Activated CD8-positive, alpha-beta memory T cell treated with anti-CD3 and anti-CD28 coated beads, Interleukin-2, amount 50 U/mL, for 1 hour (primary cell): ENCODE measurements at regions not wholly inside any gene's neighbourhood (a gene's known extent, or its start where the extent isn't known, plus 50 kb on each side); places are given as distances from the start of the nearest gene placed in this dataset.

Experiments
- DNase-seq: peaks from one replicate; pipeline ENCODE4 v3.0.0-alpha.2; 2020; ENCODE audit errors: extremely low read depth

DNA sequence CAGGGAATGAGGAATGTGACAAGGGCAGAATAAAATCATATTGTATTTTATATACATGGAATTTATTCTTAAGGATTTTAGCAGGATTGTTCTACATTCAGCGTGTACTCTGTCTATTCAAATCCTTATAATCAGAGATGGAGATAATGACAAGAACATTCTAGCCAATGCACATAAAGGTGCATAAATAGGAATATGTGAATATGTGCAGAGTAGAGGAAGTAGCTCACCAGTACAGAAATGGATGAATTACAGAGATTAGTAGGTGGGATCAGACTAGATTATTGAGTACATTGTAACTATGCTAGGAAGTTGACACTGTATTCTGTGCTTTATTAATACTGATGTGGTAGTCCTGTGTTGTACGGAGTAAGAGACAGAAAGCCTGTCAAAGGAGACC lies 1308.8 kb downstream of the FAM181B start:
- DNase-seq = no peak

DNA sequence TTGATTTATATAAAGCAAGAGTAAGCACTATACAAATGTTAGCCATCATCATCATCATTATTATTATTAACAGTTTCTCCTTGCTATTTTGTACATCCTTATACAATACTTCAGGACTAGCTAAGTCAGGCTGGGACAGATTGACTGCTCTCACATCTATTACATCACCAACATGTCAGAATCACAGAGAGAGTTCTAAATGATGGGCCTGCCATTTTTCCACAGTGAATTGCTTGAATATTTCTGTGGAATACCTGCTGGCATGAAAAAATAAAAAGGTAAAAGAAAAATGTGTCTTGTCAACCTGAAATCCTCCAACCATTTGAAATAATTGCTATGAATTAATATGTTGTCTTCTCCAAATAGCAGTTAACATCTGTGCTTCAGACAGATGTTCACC lies 1311.3 kb downstream of the FAM181B start:
- no peak for DNase-seq

DNA sequence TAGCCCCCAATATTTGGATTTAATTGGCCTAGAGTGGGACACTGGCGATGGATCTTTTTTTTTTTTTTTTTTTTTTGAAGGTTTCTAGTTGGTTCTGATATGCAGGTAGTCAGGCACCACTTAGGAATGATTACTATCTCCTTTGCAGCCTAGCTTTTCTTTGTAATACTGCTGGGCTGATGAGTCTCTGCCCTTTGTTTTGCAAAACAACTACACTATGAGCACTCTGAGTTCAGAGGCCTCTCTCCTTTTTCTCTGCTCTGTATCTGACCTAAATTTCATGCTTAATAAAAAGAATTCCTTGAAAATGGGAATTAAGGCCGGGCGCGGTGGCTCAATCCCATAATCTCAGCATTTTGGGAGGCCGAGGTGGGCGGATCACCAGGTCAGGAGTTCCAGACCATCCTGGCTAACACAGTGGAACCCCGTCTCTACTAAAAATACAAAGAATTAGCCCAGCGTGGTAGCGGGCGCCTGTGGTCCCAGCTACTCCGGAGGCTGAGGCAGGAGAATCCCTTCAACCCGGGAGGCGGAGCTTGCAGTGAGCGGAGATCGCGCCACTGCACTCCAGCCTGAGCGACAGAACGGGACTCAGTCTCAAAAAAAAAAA lies 1312.3 kb downstream of the FAM181B start:
- no peak for DNase-seq

DNA sequence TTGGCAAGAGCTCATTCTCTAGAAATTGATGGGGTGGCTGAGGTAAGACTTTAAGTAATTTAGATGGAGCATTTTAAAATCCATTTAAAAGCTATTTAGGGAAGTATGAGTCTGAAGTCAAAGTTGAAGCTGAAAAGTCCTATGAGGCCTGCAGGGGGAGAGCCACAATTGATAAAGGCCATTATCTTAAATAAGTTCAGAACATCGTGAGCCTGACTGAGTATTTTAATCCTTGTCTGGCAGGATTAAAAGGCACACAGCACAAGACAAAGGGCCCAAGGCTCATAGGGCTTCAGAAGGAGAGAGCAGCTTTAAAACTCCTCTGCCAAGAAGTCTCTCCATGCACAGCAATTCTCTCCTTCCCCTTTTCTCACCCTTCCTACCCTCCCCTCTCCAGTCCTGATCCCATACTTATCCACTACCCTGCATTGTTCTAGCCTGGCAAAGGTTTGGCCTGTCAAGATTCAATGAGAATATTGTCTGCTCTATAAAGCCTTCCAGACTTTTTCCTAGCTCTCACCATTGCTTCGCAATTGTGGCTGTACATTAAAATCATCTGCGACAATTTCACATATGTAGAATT lies 1312.9 kb downstream of the FAM181B start:
- no peak for DNase-seq

DNA sequence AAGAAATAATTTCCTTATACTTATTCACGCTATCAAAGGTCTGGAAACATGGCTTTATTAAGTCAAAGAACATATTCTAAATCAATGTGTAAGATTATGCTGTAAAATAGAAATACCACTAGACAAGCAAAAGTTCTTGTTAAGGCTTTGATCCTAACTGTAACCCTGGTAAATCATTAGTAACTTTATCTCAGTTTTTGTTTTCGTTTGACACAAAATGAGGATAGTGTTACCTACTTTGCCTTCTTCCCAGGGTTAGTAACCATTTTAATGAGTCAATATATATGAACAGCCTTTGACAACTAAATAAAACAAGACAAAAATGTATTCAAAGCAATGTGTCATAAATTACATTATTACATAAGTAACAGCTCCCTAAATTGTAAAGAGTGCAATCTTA lies 1336.3 kb downstream of the FAM181B start:
- no peak for DNase-seq

DNA sequence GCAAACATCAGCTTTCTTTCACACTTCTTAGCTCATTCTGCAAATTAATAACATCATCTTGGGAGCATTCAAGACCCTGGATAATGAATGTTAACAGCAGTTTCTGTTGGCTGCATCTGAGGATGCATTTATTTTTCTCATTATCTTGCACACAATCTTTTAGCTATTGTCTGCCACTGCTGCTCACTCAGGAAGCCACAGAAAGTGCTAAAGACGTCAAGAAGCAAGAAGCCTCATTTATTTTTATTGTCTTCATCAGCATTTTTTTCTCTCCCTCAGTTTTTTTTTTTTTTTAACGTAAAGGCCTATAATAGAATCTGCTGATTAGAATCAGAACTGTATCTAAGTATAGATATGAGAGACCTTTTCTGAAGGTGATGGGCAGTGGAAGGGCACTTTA lies 1339.4 kb downstream of the FAM181B start:
- DNase-seq = no peak

DNA sequence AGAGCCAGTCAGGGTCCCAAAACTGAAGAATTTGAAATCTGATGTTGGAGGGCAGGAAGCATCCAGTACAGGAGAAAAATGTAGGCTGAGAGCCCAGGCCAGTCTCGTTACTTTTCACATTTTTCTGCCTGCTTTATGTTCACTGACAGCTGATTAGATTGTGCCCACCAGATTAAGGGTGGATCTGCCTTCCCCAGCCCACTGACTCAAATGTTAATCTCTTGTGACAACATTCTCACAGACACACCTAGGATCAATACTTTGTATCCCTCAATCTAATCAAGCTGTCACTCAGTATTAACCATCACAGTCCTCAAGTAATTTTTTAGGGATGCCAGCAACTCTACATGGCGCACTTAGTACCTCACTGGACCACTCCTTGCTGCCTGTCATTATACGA lies 1345.3 kb downstream of the FAM181B start:
- no peak for DNase-seq

DNA sequence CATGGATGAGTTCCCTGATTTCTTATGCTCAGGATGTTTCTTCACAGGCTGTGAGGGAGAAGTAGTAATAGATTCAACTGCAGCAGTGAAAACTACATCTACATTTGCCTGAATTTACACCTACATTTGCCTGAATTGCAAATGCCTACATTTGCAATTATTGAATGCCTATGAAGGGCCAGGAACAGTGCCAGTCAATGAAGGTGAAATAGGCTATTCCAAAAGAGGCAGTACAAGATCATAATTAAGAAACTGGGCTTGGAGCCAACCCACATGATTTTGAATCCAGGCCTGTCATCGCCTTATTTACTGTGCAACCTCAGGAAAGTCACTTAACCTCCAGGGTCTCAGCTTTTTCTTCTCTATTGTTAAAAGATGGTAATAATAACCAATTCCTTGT lies 1353.3 kb downstream of the FAM181B start:
- no peak for DNase-seq

DNA sequence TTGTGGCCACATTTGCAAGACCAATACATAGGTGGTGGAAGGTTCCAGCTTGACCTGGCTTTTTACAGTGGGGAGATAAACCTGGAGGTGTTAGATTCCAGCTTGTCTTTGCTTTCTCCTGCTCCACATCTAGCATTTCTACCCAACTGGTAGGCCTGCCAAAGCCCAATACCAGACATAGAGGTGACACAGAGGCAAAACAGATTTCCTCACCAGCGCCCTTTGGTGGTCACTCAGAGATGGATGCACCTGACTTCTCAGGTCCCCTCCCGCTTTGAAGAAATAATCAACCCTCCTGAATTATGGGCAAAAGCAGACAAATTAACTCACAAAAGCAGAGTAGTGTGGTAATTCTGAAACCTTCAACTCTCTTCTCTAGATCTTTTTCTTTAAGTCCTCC lies 1356.2 kb downstream of the FAM181B start:
- no peak for DNase-seq

DNA sequence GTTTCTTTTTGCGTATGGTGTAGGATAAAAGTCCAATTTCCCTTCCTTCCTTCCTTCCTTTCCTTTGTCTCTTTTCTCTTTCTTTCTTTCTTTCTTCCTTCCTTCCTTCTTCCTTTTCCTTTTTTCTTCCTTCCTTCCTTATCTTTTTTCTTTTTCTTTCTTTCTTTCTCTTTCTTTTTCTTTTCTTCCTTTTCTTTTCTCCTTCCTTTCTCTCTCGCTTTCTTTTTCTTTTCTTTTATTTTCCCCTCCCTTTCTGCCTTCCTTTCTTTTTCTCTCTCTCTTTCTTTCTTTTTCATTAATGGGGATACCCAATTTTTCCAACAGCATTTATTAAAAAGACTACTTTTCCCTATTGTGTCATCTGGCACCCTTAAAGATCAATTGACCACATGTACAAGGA lies 1359.7 kb downstream of the FAM181B start:
- no peak for DNase-seq

DNA sequence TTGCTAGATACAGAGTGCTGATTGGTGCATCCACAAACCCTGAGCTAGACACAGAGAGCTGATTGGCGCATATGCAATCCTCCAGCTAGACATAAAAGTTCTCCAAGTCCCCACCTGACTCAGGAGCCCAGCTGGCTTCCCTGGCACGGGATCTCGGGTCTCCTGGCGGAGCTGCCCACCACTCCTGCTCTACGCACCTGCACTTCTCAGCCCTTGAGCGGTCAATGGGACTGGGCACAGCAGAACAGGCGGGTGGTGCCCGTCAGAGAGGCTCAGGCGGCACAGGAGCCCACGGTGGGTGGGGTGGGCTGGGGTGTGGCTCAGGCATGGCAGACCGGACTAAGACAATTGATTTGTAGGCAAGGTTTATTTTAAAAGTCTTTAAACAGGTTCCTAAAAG lies 1365.5 kb downstream of the FAM181B start:
- DNase-seq = no peak

DNA sequence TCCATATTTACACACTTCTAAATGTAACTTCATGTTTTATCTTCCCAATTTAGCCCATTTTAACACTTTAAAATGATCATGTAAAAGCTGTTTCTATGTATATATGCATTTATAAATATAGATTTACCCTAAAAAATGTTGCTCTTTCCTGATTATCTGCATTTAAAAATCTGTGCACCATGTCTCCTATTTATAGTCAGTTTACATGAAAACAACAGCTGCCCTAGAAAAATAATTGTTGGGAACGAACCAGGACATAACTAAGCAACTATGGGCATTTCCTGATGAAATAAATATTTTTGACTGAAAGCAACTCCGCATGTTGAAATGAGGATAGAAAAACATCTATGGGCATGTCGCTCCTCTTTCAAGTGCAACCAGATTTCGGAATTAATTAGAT lies 1368.2 kb downstream of the FAM181B start:
- no peak for DNase-seq

DNA sequence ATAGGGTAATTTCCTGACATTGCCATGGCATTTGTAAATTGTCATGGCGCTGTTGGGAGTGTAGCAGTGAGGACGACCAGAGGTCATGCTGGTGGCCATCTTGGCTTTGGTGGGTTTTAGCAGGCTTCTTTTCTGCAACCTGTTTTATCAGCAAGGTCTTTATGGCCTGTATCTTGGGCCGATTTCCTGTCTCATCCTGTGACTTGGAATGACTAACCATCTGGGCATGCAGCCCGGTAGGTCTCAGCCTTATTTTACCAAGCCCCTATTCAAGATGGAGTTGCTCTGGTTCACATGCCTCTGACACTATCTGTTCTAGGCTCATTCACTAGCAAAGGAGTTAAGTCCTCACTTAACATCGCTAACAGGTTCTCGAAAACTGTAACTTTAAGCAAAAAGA lies 1374.2 kb downstream of the FAM181B start:
- DNase-seq = no peak

DNA sequence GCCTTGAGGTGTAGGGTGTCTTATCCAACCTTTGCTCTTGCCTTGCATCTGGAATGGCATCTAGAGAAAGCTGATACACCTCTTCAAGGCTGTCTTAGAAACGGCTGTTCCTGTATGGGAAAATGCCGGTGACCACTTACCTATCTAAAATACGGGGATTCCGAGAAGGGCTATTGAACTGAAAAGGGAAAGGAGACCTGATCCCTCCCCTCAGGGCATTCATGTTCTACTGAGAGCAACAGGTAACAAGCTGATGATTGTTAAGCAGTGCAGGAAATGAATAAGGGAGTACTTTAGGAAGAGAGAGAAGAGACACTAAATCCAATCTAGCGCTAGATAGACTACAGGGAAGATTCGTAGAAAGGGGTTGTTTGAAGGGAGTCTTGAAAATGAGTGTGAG lies 1388.1 kb downstream of the FAM181B start:
- no peak for DNase-seq

DNA sequence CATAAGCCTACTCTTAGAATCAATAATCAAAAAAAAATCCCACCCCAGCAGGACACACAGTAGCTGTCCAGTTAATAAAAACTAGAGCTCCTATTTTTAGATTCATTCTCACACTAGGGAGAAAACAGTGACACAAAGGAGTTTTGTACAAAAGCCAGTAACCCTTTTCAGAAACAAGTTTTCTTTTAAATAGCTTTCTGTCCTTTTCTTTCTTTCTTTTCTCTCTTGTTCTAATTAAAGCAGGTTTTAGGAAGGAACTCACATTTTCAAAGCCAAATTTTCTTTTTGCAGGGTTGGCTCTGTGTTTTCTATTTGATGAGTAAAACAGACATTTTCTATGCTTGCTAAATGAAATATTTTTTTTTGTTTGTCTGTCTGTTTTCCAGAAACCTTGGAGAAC lies 1390.7 kb downstream of the FAM181B start:
- no peak for DNase-seq

DNA sequence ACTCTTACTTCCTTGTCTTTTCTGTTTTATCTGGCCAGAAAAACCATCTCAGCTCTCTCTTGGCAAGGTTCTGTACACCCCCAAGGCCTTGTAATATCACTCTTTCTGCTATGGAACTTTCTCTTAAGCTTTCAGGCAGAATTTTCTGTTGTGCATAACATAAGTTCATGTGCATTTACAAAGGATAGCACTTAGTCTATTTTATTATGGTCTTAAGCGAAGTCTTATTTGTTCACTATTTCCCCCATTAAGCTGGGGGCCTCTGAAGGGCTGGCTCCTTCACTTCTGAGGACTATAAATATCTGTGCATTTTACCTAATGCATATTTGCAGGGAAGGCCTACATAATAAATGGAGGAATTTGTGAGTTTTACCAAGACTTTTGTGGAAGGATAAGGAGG lies 1393.4 kb downstream of the FAM181B start:
- no peak for DNase-seq

DNA sequence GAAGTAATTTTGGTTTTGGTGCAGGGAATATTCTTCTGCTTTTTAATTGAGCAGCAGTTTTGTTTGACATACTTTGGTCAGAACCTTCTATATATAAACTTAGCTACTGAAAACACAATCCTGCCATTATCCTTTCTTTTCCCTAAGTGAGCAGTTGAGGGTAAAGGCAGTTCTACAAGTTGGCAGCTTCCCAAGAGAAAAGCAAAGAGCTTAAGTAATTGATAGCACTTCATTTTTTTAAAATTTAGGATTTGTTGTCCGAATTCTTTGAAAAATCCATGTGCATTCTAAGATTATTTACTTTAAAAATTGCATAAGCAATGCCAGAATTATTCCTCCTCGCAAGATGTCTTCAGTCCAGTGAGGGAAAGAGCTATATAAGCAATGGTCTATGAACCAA lies 1394.1 kb downstream of the FAM181B start:
- no peak for DNase-seq

DNA sequence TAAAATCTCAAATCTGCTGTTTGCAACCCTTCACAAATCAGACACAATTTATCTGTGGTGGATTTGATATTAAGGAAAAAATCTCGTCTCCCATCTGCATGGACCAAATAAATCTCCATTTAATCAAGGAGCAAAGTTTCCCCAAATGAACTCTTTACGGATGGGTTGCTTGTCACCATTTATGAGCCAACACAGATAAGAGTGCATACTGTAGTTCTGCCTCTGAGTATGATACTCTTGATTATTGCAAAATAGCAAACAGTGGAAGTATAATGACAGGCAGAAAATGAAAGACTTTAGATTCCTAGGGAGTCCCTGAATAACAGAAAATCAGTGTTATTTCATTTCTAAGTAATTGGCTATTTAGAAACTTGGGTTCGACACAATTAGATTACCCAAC lies 1395.9 kb downstream of the FAM181B start:
- DNase-seq = no peak

DNA sequence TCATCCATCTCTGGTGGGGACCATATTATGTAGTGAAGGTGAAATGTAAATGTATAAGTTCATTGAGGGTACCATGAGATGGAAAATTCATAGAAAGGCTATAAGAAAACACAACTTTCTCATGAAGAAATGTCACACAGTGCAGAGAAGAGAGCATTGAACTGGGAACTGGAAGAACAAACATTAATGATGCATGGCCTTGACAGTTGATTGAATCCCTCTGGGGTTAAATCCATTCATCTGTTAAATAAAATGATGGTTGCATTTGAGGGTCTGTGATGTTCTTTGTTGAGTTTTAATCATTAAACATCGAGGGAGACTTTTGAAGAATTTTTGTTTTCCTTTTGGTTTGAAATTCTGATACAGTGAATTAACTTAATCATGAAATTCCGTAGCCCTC lies 1401.4 kb downstream of the FAM181B start:
- DNase-seq = no peak

DNA sequence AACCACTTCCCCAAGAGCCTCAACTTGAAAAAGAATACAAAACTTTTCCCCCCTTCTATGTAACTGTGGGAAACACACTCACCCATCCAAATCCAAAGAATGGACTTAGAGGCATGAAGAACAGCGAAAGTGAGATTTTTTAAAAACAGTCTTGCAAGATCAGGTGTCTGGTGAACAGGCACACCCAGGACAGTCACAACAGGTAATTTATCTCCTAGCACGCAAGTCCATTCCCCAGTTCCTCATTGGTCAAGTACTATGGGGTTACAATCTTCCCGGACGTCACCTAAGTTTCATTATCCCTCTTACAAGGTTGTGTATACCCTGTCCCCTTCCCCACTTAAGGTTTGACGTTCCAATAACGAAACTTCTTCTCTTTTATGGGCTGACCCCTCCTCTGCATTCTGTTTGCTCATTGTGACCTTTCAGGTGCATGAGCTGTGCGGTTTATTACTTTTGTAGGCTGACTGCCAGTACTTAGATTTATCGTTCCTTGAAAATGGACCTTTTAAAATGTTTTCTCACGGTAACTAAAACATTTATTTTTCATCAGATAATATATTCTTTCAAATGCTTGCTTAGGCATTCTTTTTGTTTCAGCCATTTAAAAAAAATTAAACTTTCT lies 1401.9 kb downstream of the FAM181B start:
- DNase-seq = no peak

DNA sequence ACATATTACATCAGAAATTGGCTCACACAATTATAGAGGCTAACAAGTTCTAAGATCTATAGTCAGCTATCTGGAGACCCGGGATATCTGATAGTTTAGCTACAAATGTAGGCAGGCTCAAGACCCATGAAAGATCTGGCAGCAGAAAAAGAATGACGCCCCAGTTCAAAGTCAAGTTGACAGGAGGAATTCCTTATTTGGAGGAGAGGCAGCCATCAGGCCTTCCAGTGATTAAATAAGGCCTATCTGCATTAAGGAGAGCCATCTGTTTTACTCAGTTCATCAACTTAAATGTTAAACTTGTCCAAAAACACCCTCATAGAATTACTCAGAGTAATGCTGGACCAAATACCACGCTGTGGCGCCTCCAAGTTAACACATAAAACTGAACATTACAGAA lies 1402.6 kb downstream of the FAM181B start:
- DNase-seq = no peak

DNA sequence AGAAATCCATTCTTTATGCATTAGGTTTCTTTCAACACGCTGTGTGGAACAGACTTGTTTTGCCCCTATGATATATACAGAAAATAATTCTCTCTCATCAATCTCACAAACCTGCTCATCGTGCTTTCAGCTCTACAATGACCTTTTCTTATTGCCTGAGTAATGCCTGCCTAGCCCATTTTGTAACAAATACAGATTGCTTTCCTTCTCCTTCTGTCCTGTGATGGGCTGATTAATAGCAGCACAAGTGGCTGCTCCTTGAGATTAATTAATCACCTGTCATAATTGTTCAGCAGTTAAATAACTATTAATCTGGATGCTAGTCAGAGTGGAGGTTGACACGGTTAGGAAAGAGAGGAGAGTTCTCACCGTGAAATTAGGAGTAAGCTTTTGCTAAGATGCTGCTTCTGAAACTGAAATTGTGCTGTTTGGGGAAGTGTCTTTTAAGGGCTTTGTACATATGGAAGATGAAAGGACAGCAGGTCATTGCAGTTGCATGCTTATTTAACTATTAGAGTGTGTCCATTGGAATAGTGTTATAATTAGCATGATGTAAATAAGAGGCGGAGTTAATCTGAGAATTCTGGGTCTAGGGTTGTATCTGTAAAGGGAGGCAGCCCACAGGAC lies 1430.5 kb downstream of the FAM181B start:
- DNase-seq = no peak

DNA sequence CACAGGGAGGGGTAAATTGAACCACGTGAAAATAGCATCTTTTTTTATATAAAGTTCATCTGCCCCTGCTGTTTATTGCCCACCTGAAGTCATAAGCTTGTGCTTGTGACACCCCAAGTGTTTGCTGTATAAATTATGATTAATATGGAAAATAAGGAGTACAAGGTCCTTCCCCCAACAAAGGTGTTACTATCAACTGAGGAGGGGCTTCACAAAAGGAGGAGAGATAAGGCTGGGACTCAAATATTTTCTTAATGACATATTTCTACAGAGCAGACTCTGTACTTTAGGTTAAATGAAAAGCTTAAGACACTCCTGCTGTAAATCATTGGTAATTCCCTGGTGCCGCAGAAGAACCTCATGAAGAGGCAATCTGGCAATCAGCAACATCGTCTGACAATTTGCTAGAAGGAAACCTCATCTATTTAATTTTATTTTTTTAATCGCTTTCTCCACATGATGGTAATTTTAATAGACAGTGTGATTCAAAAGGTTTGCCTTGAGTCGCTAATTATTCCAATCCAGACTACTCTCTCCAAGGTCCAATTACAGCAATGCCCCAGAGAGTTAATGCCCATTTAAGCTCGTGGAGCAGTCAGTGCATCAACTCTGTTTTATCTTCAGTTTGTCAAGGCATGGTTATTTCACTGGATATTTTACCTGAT lies 1432.4 kb downstream of the FAM181B start:
- no peak for DNase-seq
